Embryonic facial prominence (tissue), 1 donor: ENCODE measurements at regions not wholly inside any gene's neighbourhood (a gene's known extent, or its start where the extent isn't known, plus 50 kb on each side); places are given as distances from the start of the nearest gene placed in this dataset.

Source experiments
- DNase-seq: peaks from one replicate; pipeline ENCODE4 v3.0.0-alpha.2; 2016; ENCODE audit errors: extremely low spot score

GRCh38 chrX:39822133-39822748, 275.5 kb downstream of the BCOR start:
- no peak for DNase-seq

- DNase-seq, result no peak
Measured at GRCh38 chrX:39823424-39823823, 274.3 kb downstream of the BCOR start.

GRCh38 chrX:39823854-39824253, 273.9 kb downstream of the BCOR start:
- no peak for DNase-seq

- DNase-seq, result no peak
Measured at GRCh38 chrX:39826813-39827543, 270.8 kb downstream of the BCOR start.

- DNase-seq, result no peak
Measured at GRCh38 chrX:39827951-39828350, 269.8 kb downstream of the BCOR start.

GRCh38 chrX:39828971-39829370, 268.8 kb downstream of the BCOR start:
- no peak for DNase-seq

GRCh38 chrX:39829965-39830364, 267.8 kb downstream of the BCOR start:
- DNase-seq, result no peak

GRCh38 chrX:39830414-39830813, 267.3 kb downstream of the BCOR start:
- no peak for DNase-seq

- DNase-seq, result no peak
Measured at GRCh38 chrX:39832211-39832610, 265.5 kb downstream of the BCOR start.

GRCh38 chrX:39834600-39834999, 263.2 kb downstream of the BCOR start:
- DNase-seq, result no peak

- DNase-seq, result no peak
Measured at GRCh38 chrX:39835241-39835640, 262.5 kb downstream of the BCOR start.

- no peak for DNase-seq
Measured at GRCh38 chrX:39835776-39836175, 262.0 kb downstream of the BCOR start.

- DNase-seq, result no peak
Measured at GRCh38 chrX:39836802-39837420, 260.8 kb downstream of the BCOR start.

- no peak for DNase-seq
Measured at GRCh38 chrX:39837688-39838087, 260.1 kb downstream of the BCOR start.

- DNase-seq, result no peak
Measured at GRCh38 chrX:39839371-39839770, 258.4 kb downstream of the BCOR start.

- DNase-seq, result no peak
Measured at GRCh38 chrX:39840133-39840532, 257.6 kb downstream of the BCOR start.

GRCh38 chrX:39840581-39841093, 257.1 kb downstream of the BCOR start:
- no peak for DNase-seq

GRCh38 chrX:39841604-39842003, 256.2 kb downstream of the BCOR start:
- no peak for DNase-seq

- no peak for DNase-seq
Measured at GRCh38 chrX:39842281-39842973, 255.3 kb downstream of the BCOR start.

GRCh38 chrX:39843318-39843717, 254.4 kb downstream of the BCOR start:
- DNase-seq, result no peak

- DNase-seq, result no peak
Measured at GRCh38 chrX:39845233-39845632, 252.5 kb downstream of the BCOR start.

- DNase-seq, result no peak
Measured at GRCh38 chrX:39846460-39846859, 251.3 kb downstream of the BCOR start.
